Stomach (tissue), 4 donors: ENCODE measurements at regions not wholly inside any gene's neighbourhood (a gene's known extent, or its start where the extent isn't known, plus 50 kb on each side); places are given as distances from the start of the nearest gene placed in this dataset.

Source experiments
- POLR2A ChIP-seq, 4 donors: fragments of 450-650 bp; IDR thresholded peaks; one replicate each; pipeline ENCODE4 v1.6.1; 2016; ENCODE audit warnings: antibody characterized with exemption in 4 of 4, control low read depth in 2 of 4, mild to moderate bottlenecking in 1 of 4, moderate library complexity in 1 of 4
- POLR2AphosphoS5 ChIP-seq, 3 donors: sonication (generic); formaldehyde crosslinking; IDR thresholded peaks; one replicate each; pipeline ENCODE4 v1.6.1; 2016; ENCODE audit warnings: antibody characterized with exemption in 3 of 3
- TF ChIP-seq, protein P1 (sequence below), 7 experiments: fragments of 450-650 bp in 4 of 7; fragments of 200-600 bp in 3 of 7; sonication (generic) in 3 of 7; IDR thresholded peaks; one replicate each; pipeline ENCODE4 v1.5.1; 2016 to 2019; ENCODE audit warnings: antibody characterized with exemption in 7 of 7, control low read depth in 2 of 7, mild to moderate bottlenecking in 1 of 7

DNA sequence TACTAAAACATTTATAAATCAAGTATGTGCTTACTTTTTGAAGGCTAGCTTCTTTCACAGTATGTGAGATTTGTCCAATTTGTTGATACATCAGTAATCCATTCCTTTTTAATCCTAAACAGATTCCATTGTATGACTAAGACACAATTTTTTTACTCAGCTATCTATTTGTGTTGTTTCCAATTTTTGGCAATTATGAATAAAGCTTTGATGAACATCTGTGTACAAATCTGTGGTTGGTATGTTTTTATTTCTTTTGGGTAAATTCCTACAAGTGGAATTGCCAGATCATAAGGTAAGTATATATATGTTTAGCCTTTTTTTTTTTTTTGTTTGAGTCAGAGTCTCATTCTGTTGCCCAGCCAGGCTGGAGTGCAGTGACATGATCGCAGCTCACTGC is 56.2 kb upstream of the VEPH1 start:
- TF ChIP-seq, protein P1, sequence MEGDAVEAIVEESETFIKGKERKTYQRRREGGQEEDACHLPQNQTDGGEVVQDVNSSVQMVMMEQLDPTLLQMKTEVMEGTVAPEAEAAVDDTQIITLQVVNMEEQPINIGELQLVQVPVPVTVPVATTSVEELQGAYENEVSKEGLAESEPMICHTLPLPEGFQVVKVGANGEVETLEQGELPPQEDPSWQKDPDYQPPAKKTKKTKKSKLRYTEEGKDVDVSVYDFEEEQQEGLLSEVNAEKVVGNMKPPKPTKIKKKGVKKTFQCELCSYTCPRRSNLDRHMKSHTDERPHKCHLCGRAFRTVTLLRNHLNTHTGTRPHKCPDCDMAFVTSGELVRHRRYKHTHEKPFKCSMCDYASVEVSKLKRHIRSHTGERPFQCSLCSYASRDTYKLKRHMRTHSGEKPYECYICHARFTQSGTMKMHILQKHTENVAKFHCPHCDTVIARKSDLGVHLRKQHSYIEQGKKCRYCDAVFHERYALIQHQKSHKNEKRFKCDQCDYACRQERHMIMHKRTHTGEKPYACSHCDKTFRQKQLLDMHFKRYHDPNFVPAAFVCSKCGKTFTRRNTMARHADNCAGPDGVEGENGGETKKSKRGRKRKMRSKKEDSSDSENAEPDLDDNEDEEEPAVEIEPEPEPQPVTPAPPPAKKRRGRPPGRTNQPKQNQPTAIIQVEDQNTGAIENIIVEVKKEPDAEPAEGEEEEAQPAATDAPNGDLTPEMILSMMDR (IDR thresholded peaks at IDR 0.05), result no peak
- TF ChIP-seq POLR2AphosphoS5 (IDR thresholded peaks at IDR 0.05), result no peak
- TF ChIP-seq POLR2A (IDR thresholded peaks at IDR 0.05), result no peak
